Adrenal gland (tissue), 9 donors: ENCODE measurements at regions not wholly inside any gene's neighbourhood (a gene's known extent, or its start where the extent isn't known, plus 50 kb on each side); places are given as distances from the start of the nearest gene placed in this dataset.

Experiments used
- DNase-seq, 7 donors: peaks; one replicate each; pipeline ENCODE4 v3.0.0-alpha.2; 2019 to 2020
- H3K27ac ChIP-seq, 5 donors: fragments of 200-600 bp; sonication (generic) in 4 of 5; 1 replicate in 3 of 5; 2 replicates in 2 of 5; pipeline versions ENCODE4 v1.5.1 to v1.8.0; 2016 to 2020; ENCODE audit warnings: mild to moderate bottlenecking in 1 of 5
- H3K27me3 ChIP-seq: fragments of 200-600 bp; 2 replicates; pipeline ENCODE4 v1.8.0; 2021
- H3K36me3 ChIP-seq, 2 donors: fragments of 200-600 bp; replicated peaks in 1 of 2; 1 replicate in 1 of 2; 2 replicates in 1 of 2; pipeline versions ENCODE4 v1.5.1 to v1.8.0; 2018 to 2022
- H3K4me1 ChIP-seq, 2 donors: fragments of 200-600 bp; replicated peaks in 1 of 2; 1 replicate in 1 of 2; 2 replicates in 1 of 2; pipeline versions ENCODE4 v1.5.1 to v1.8.0; 2018 to 2021
- H3K4me3 ChIP-seq, 4 donors: fragments of 200-600 bp; sonication (generic) in 3 of 4; one replicate each; pipeline ENCODE4 v1.5.1; 2016 to 2018
- H3K9me3 ChIP-seq, 3 donors: fragments of 200-600 bp; sonication (generic) in 1 of 3; replicated peaks in 1 of 3; 1 replicate in 2 of 3; 2 replicates in 1 of 3; pipeline versions ENCODE4 v1.5.1 to v1.8.0; 2016 to 2021
- CTCF ChIP-seq, 6 experiments: fragments of 450-650 bp in 4 of 6; fragments of 200-600 bp in 2 of 6; sonication (generic) in 1 of 6; IDR thresholded peaks; 1 replicate in 5 of 6; 2 replicates in 1 of 6; pipeline versions ENCODE4 v1.5.1 to v1.8.0; 2016 to 2021; ENCODE audit warnings: antibody characterized with exemption in 6 of 6, mild to moderate bottlenecking in 2 of 6, moderate library complexity in 1 of 6
- POLR2A ChIP-seq, 2 donors: fragments of 450-650 bp; IDR thresholded peaks; one replicate each; pipeline ENCODE4 v1.6.1; 2017; ENCODE audit warnings: antibody characterized with exemption in 2 of 2, mild to moderate bottlenecking in 2 of 2, moderate library complexity in 1 of 2
- WGBS, 4 donors: extraction: QIAGEN DNeasy Blood & Tissue Kit in 2 of 4; methylation state at CpG; one replicate each; pipeline versions ENCODE4 v1.1.5 to v1.1.7; 2013 to 2017; 5-methylcytosine and 5-hydroxymethylcytosine counted together
- intact Hi-C, 2 donors: fragments of 100-400 bp; cut with DNase I; formaldehyde crosslinking; loops; one replicate each; pipeline versions ENCODE4 v1.14.1 to v1.15.0; 2022 to 2023
- donor health status: healthy with polysubstance abuse.
- donor health status: Bipolar disorder and iron deficiency.
- donor health status: DM: yes; HTN: yes; CAD: no.
- donor health status: DM: no; HTN: no; CAD: no.
- donor health status: DM: no; HTN: no; CAD: no.

GRCh38 chr15:31477851-31478701 lies 151.4 kb downstream of the KLF13 start:
- DNase-seq: peak in 1 of 7 donors; percentile 37
- Histone ChIP-seq H3K4me1 (no peaks in the 10 kb centered on the region), H3K9me3 (no peaks in the 10 kb centered on the region), H3K27ac (no peak overlapping the region), H3K36me3 (no peaks in the 10 kb centered on the region), H3K4me3 (no peak overlapping the region), H3K27me3 (peaks cover 8% of the 10 kb centered on the region)
- WGBS, 4 donors: 88 to 90% (median 89%) methylated on average over 8 of the region's 8 CpGs
- TF ChIP-seq CTCF (IDR thresholded peaks at IDR 0.05) (no peak), POLR2A (IDR thresholded peaks at IDR 0.05) (no peak)
- intact Hi-C loops: loop anchor here in 1 of 2 donors (10.0 kb wide), 1 partner anchor 103 kb away; no protein-coding TSS in a partner anchor

- peaks cover 12% of the 10 kb centered on the region for H3K27me3 ChIP-seq
- TF ChIP-seq CTCF (IDR thresholded peaks at IDR 0.05): no peak
- TF ChIP-seq POLR2A (IDR thresholded peaks at IDR 0.05): no peak
- H3K27ac ChIP-seq: no peak overlapping the region
- H3K36me3 ChIP-seq: no peaks in the 10 kb centered on the region
- no peaks in the 10 kb centered on the region for H3K4me1 ChIP-seq
- no peak overlapping the region for H3K4me3 ChIP-seq
- WGBS, 4 donors: 85 to 91% (median 89%) methylated on average over 9 to 13 of the region's 13 CpGs
- no peaks in the 10 kb centered on the region for H3K9me3 ChIP-seq
- DNase-seq: peak in 1 of 7 donors; percentile 37
- intact Hi-C loops: loop anchor here in 1 of 2 donors (10.0 kb wide), 1 partner anchor 104 kb away; no protein-coding TSS in a partner anchor
Observed at GRCh38 chr15:31478702-31479221, 152.1 kb downstream of the KLF13 start.

GRCh38 chr15:31480356-31481025 lies 153.9 kb downstream of the KLF13 start:
- no peak for TF ChIP-seq CTCF (IDR thresholded peaks at IDR 0.05)
- TF ChIP-seq POLR2A (IDR thresholded peaks at IDR 0.05): no peak
- Histone ChIP-seq H3K27ac (no peak overlapping the region), H3K4me1 (no peaks in the 10 kb centered on the region), H3K4me3 (no peak overlapping the region), H3K27me3 (peaks cover 18% of the 10 kb centered on the region), H3K9me3 (no peaks in the 10 kb centered on the region), H3K36me3 (no peaks in the 10 kb centered on the region)
- intact Hi-C loops: loop anchor here (5.0 to 10.0 kb wide), 2 partner anchors 38 to 116 kb away; no protein-coding TSS in a partner anchor
- WGBS, 4 donors: 62 to 74% (median 68%) methylated on average over 12 of the region's 12 CpGs
- peak in 1 of 7 donors; percentile 45 for DNase-seq

- H3K4me1 ChIP-seq: no peaks in the 10 kb centered on the region
- peaks cover 18% of the 10 kb centered on the region for H3K27me3 ChIP-seq
- DNase-seq: peak in 1 of 7 donors; percentile 31
- no peaks in the 10 kb centered on the region for H3K9me3 ChIP-seq
- no peak for TF ChIP-seq POLR2A (IDR thresholded peaks at IDR 0.05)
- TF ChIP-seq CTCF (IDR thresholded peaks at IDR 0.05): no peak
- no peak overlapping the region for H3K27ac ChIP-seq
- no peaks in the 10 kb centered on the region for H3K36me3 ChIP-seq
- H3K4me3 ChIP-seq: no peak overlapping the region
- 79 to 89% (median 84%) methylated on average over 3 of the region's 3 CpGs for WGBS, 4 donors
- intact Hi-C loops: loop anchor here (5.0 to 10.0 kb wide), 2 partner anchors 39 to 116 kb away; no protein-coding TSS in a partner anchor
Observed at GRCh38 chr15:31481142-31481541, 154.5 kb downstream of the KLF13 start.
